Lower leg skin (tissue), 4 donors: ENCODE measurements at regions not wholly inside any gene's neighbourhood (a gene's known extent, or its start where the extent isn't known, plus 50 kb on each side); places are given as distances from the start of the nearest gene placed in this dataset.

Experiments used
- DNase-seq, 2 donors: peaks; one replicate each; pipeline ENCODE4 v3.0.0-alpha.2; 2019; ENCODE audit warnings: low spot score in 2 of 2
- H3K4me3 ChIP-seq: fragments of 200-600 bp; sonication (generic); 2 replicates; pipeline ENCODE4 v1.5.1; 2017; ENCODE audit warnings: mild to moderate bottlenecking, low read depth; ENCODE audit not compliant: poor library complexity, severe bottlenecking
- POLR2A ChIP-seq, 2 donors: fragments of 450-650 bp; IDR thresholded peaks; one replicate each; pipeline ENCODE4 v1.6.1; 2016 to 2017; ENCODE audit warnings: antibody characterized with exemption in 2 of 2, mild to moderate bottlenecking in 1 of 2, moderate library complexity in 1 of 2
- WGBS, 2 donors: methylation state at CpG; one replicate each; pipeline ENCODE4 v1.1.5; 2018; 5-methylcytosine and 5-hydroxymethylcytosine counted together
- intact Hi-C: fragments of 100-400 bp; cut with DNase I; formaldehyde crosslinking; loops from one replicate; pipeline ENCODE4 v1.15.0; 2023; ENCODE audit warnings: low total_unique reads
- TF ChIP-seq, protein P1 (sequence below), 3 donors: fragments of 450-650 bp; IDR thresholded peaks; one replicate each; pipeline ENCODE4 v1.5.1; 2016; ENCODE audit warnings: antibody characterized with exemption in 3 of 3, mild to moderate bottlenecking in 3 of 3, moderate library complexity in 2 of 3

GRCh38 chr10:22111705-22112104 is 106.1 kb downstream of the EBLN1 start:
- no peak for DNase-seq
- 42 to 43% methylated on average over 3 of the region's 3 CpGs for WGBS, 2 donors
- TF ChIP-seq, protein P1, sequence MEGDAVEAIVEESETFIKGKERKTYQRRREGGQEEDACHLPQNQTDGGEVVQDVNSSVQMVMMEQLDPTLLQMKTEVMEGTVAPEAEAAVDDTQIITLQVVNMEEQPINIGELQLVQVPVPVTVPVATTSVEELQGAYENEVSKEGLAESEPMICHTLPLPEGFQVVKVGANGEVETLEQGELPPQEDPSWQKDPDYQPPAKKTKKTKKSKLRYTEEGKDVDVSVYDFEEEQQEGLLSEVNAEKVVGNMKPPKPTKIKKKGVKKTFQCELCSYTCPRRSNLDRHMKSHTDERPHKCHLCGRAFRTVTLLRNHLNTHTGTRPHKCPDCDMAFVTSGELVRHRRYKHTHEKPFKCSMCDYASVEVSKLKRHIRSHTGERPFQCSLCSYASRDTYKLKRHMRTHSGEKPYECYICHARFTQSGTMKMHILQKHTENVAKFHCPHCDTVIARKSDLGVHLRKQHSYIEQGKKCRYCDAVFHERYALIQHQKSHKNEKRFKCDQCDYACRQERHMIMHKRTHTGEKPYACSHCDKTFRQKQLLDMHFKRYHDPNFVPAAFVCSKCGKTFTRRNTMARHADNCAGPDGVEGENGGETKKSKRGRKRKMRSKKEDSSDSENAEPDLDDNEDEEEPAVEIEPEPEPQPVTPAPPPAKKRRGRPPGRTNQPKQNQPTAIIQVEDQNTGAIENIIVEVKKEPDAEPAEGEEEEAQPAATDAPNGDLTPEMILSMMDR (IDR thresholded peaks at IDR 0.05): no peak
- TF ChIP-seq POLR2A (IDR thresholded peaks at IDR 0.05): no peak
- H3K4me3 ChIP-seq: no peak overlapping the region
- intact Hi-C loops: no loop called here

DNA sequence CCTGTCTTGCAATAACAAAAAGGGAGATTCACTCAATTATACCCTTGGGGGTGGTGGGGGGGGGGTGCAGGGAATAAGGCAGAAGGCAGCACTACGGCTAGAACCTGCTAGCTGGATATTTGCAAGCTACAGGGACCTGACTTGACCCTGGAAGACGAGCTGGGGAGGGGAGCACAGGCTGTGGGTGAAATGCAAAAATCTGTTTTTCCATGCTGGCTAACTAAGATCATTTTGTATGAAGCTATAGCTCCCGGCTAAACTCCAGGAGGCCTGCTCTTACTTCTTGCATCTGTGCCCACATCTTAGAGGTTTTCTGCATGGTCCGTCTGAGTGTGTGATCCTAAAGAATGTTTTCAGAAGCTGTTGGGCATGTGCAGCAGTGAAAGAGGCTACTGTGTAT is 106.6 kb downstream of the EBLN1 start:
- H3K4me3 ChIP-seq: no peak overlapping the region
- intact Hi-C loops: no loop called here
- TF ChIP-seq POLR2A (IDR thresholded peaks at IDR 0.05): no peak
- TF ChIP-seq, protein P1 (IDR thresholded peaks at IDR 0.05): no peak
- no peak for DNase-seq
- WGBS, 2 donors: 32 to 33% methylated on average over 4 of the region's 4 CpGs

DNA sequence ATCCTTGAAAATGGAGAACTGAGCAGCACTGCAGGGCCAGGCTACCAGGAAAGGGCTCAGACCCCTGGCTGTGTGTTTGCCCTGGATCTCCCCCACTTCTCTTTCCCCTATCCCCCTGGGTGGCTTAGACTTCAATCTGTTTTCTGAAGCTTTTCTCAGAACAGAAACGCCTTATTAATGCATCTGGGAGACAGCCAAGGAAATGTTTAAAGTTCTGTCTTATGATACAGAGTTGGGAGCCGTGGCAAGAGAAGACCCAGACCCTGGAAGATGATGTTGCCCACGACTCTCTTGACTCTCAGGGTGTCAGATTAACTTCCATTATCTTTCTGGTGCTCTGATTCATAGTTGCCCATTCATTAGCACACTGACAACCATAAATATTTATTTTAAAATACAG is 107.1 kb downstream of the EBLN1 start:
- 35 to 36% methylated on average over 3 of the region's 3 CpGs for WGBS, 2 donors
- intact Hi-C loops: no loop called here
- no peak overlapping the region for H3K4me3 ChIP-seq
- no peak for DNase-seq
- TF ChIP-seq POLR2A (IDR thresholded peaks at IDR 0.05): no peak
- TF ChIP-seq, protein P1 (IDR thresholded peaks at IDR 0.05): no peak

DNA sequence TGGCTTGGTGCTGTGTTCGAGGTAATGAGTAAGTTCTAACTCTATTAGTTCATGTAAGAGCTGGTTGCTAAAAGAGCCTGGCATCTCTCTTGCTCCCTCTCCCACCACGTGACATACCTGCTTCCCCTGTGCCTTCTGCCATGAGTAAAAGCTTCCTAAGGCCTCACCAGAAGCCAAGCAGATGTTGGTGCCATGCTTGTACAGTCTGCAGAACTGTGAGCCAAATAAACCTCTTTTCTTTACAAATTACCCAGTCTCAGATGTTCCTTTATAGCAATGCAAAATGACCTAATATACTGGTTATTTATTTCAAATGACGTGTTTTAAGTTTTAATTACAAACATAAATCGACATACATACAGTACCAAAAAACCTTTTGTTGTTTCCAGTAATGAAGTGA is 101.7 kb upstream of the DNAJC1 start:
- no peak overlapping the region for H3K4me3 ChIP-seq
- no peak for TF ChIP-seq POLR2A (IDR thresholded peaks at IDR 0.05)
- TF ChIP-seq, protein P1 (IDR thresholded peaks at IDR 0.05): no peak
- WGBS, 2 donors: 71 to 84% methylated on average over 4 of the region's 4 CpGs
- intact Hi-C loops: no loop called here
- DNase-seq: no peak

DNA sequence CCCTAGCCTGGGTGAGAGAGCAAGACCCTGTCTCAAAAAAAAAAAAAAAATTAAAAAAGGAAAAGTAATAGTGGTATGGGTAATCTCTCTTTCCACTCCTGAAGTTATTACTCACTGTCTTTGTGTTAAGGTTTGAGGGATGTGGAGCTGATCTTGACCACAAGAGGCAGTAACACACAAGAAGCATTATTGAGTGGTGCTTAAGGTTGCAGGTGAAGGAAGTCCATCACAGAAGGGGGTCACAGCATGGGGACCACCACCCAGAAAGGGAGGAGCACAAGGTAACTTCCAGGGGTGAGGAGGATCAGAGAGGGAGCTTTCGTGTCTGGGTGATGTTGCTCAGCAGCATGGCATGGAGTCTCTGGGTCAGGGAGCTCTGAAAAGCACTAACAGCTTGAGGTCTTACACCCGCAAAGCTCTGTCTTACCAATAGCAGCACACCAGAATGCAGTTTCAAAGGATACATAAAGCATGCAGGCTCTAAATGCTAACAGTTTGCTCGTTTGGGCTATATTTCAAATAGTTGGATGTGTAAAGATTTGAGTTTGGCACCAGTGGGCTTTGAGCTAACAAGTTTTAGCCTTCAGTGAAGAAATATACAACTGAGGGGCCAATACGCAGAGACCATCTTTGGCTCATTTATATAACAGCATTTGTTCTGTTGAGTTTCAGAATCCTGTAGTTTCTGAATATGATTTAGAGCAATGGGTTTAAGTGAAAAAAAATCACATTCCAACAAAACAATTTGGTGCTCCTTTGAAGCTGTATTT is 100.4 kb upstream of the DNAJC1 start:
- intact Hi-C loops: no loop called here

More for the DNA sequence above, 100.4 kb upstream of the DNAJC1 start:
- H3K4me3 ChIP-seq: no peak overlapping the region
- DNase-seq: no peak
- TF ChIP-seq, protein P1 (IDR thresholded peaks at IDR 0.05): no peak
- TF ChIP-seq POLR2A (IDR thresholded peaks at IDR 0.05): no peak
- WGBS, 2 donors: 71 to 75% methylated on average over 4 of the region's 4 CpGs
